IMR-90 (cell line): ENCODE measurements at regions not wholly inside any gene's neighbourhood (a gene's known extent, or its start where the extent isn't known, plus 50 kb on each side); places are given as distances from the start of the nearest gene placed in this dataset.

ENCODE experiments used
- ATAC-seq: fragments of 200-7000 bp; cut with Tn5 transposase; 2 replicates; pipeline ENCODE4 v1.9.1; 2020; ENCODE audit warnings: low read depth, mild to moderate bottlenecking, moderate library complexity
- BruUV-seq: library from RNA; stranded (reverse); fragments of 400-500 nt; replicated peaks from 2 replicates; lab custom pipeline; 2021; lab: Mats Ljungman, UMichigan
- CTCF ChIA-PET: fragments of 300-600 bp; formaldehyde crosslinking; extraction: SDS; loops from one replicate; lab custom pipeline; 2021; ENCODE audit warnings: antibody characterized with exemption; lab: Yijun Ruan, JAX
- POLR2A ChIA-PET: fragments of 300-600 bp; sonication (Branson Sonifier 250); formaldehyde crosslinking; loops from one replicate; lab custom pipeline; 2022; ENCODE audit warnings: antibody characterized with exemption; ENCODE audit not compliant: unreplicated experiment; lab: Charles Lee
- DNase-seq: peaks from one replicate; pipeline ENCODE4 v3.0.0; 2013
- H2AFZ ChIP-seq: replicated peaks from 2 replicates; pipeline ENCODE3; 2013; ENCODE audit warnings: low read length, mild to moderate bottlenecking; ENCODE audit not compliant: poor library complexity
- H2AK5ac ChIP-seq: 2 replicates; pipeline ENCODE4 v1.6.1; 2013; ENCODE audit warnings: low read depth, low read length, inconsistent platforms
- H2AK9ac ChIP-seq: replicated peaks from 2 replicates; pipeline ENCODE3; 2013; ENCODE audit warnings: mild to moderate bottlenecking, low read depth, low read length, moderate library complexity; ENCODE audit not compliant: poor library complexity
- H2BK120ac ChIP-seq: 2 replicates; pipeline ENCODE4 v1.6.1; 2013; ENCODE audit warnings: low read depth, low read length, inconsistent platforms
- H2BK15ac ChIP-seq: 3 replicates; pipeline ENCODE4 v1.6.1; 2013; ENCODE audit warnings: low read depth, low read length, inconsistent platforms
- H2BK20ac ChIP-seq: 2 replicates; pipeline ENCODE4 v1.6.1; 2013; ENCODE audit warnings: low read depth, mild to moderate bottlenecking, inconsistent platforms, low read length, moderate library complexity
- H2BK5ac ChIP-seq: 2 replicates; pipeline ENCODE4 v1.6.1; 2013; ENCODE audit warnings: mild to moderate bottlenecking, low read depth, low read length, inconsistent platforms; ENCODE audit not compliant: poor library complexity, severe bottlenecking
- H3K14ac ChIP-seq: replicated peaks from 2 replicates; pipeline ENCODE4 v1.6.1; 2013; ENCODE audit warnings: low read depth, low read length, inconsistent platforms
- H3K18ac ChIP-seq: 2 replicates; pipeline ENCODE4 v1.6.1; 2013; ENCODE audit warnings: low read depth, low read length, control low read depth
- H3K23ac ChIP-seq: 2 replicates; pipeline ENCODE4 v1.6.1; 2013; ENCODE audit warnings: low read depth, low read length, inconsistent platforms
- H3K27ac ChIP-seq: 2 replicates; pipeline ENCODE4 v1.5.1; 2013; ENCODE audit warnings: mild to moderate bottlenecking, control low read depth, low read length; ENCODE audit not compliant: insufficient read depth
- H3K27me3 ChIP-seq: 2 replicates; pipeline ENCODE4 v1.6.1; 2013; ENCODE audit warnings: low read length; ENCODE audit not compliant: control insufficient read depth, insufficient read depth
- H3K36me3 ChIP-seq: 2 replicates; pipeline ENCODE4 v1.6.1; 2013; ENCODE audit warnings: low read length, mixed read lengths; ENCODE audit not compliant: control insufficient read depth, insufficient read depth
- H3K4ac ChIP-seq: 2 replicates; pipeline ENCODE4 v1.6.1; 2013; ENCODE audit warnings: low read depth, low read length, inconsistent platforms
- H3K4me1 ChIP-seq: 2 replicates; pipeline ENCODE4 v1.6.1; 2013; ENCODE audit warnings: low read length, mixed read lengths; ENCODE audit not compliant: control insufficient read depth, insufficient read depth
- H3K4me2 ChIP-seq: 2 replicates; pipeline ENCODE4 v1.6.1; 2013; ENCODE audit warnings: low read depth, mild to moderate bottlenecking, control low read depth, low read length, moderate library complexity
- H3K4me3 ChIP-seq: 2 replicates; pipeline ENCODE4 v1.5.1; 2013; ENCODE audit warnings: low read depth, mild to moderate bottlenecking, control low read depth, low read length, moderate library complexity; ENCODE audit not compliant: insufficient read depth
- H3K56ac ChIP-seq: 2 replicates; pipeline ENCODE4 v1.6.1; 2013; ENCODE audit warnings: low read length, inconsistent platforms; ENCODE audit not compliant: insufficient read depth; ENCODE audit errors: extremely low read depth
- H3K79me1 ChIP-seq, 2 experiments: 2 replicates each; pipeline ENCODE4 v1.6.1; 2013; ENCODE audit warnings: low read length in 2 of 2, inconsistent platforms in 1 of 2, low read depth in 1 of 2
- H3K9ac ChIP-seq: 2 replicates; pipeline ENCODE4 v1.6.1; 2013; ENCODE audit warnings: low read depth, low read length, control low read depth
- H3K9me1 ChIP-seq: 2 replicates; pipeline ENCODE4 v1.6.1; 2013; ENCODE audit warnings: low read length, inconsistent platforms; ENCODE audit not compliant: insufficient read depth
- H3K9me3 ChIP-seq: 2 replicates; pipeline ENCODE4 v1.6.1; 2013; ENCODE audit warnings: low read length; ENCODE audit not compliant: control insufficient read depth, insufficient read depth
- H4K20me1 ChIP-seq: 2 replicates; pipeline ENCODE4 v1.6.1; 2013; ENCODE audit warnings: low read length, inconsistent platforms; ENCODE audit not compliant: insufficient read depth
- H4K5ac ChIP-seq: 2 replicates; pipeline ENCODE4 v1.6.1; 2013; ENCODE audit warnings: mild to moderate bottlenecking, low read depth, low read length, control low read depth
- H4K8ac ChIP-seq, 2 experiments: 2 replicates each; pipeline ENCODE4 v1.6.1; 2013; ENCODE audit warnings: low read depth in 2 of 2, low read length in 2 of 2, control low read depth in 1 of 2, inconsistent platforms in 1 of 2
- H4K91ac ChIP-seq: 2 replicates; pipeline ENCODE4 v1.6.1; 2013; ENCODE audit warnings: low read depth, low read length, inconsistent platforms; ENCODE audit not compliant: insufficient read depth
- BHLHE40 ChIP-seq: fragments of 150-350 bp; IDR thresholded peaks from 2 replicates; pipeline ENCODE4 v1.6.1; 2016; ENCODE audit warnings: mild to moderate bottlenecking, low read depth, low read length
- CEBPB ChIP-seq: IDR thresholded peaks from 2 replicates; pipeline ENCODE4 v1.6.1; 2012; ENCODE audit warnings: low read depth, low read length, improper control_type of control experiment
- CHD1 ChIP-seq: IDR thresholded peaks from 2 replicates; pipeline ENCODE4 v1.6.1; 2012; ENCODE audit warnings: low read depth, low read length, improper control_type of control experiment
- CTCF ChIP-seq: conservative IDR thresholded peaks from 2 replicates; pipeline ENCODE4 v1.5.1; 2012; ENCODE audit warnings: mild to moderate bottlenecking, low read depth, low read length, improper control_type of control experiment
- ELK1 ChIP-seq: fragments of 150-350 bp; IDR thresholded peaks from 2 replicates; pipeline ENCODE4 v1.6.1; 2016; ENCODE audit warnings: low read depth, mild to moderate bottlenecking, low read length, moderate library complexity, borderline replicate concordance
- FOS ChIP-seq: fragments of 150-350 bp; IDR thresholded peaks from 2 replicates; pipeline ENCODE4 v1.6.1; 2016; ENCODE audit warnings: low read depth, low read length
- MAFK ChIP-seq: IDR thresholded peaks from 2 replicates; pipeline ENCODE4 v1.6.1; 2012; ENCODE audit warnings: low read depth, low read length, improper control_type of control experiment
- MAZ ChIP-seq: IDR thresholded peaks from 2 replicates; pipeline ENCODE4 v1.6.1; 2012; ENCODE audit warnings: low read depth, mild to moderate bottlenecking, low read length, improper control_type of control experiment, moderate library complexity, borderline replicate concordance
- MXI1 ChIP-seq: IDR thresholded peaks from 2 replicates; pipeline ENCODE4 v1.6.1; 2012; ENCODE audit warnings: low read depth, mild to moderate bottlenecking, low read length, moderate library complexity, borderline replicate concordance
- NFE2L2 ChIP-seq: fragments of 150-350 bp; IDR thresholded peaks from 2 replicates; pipeline ENCODE4 v1.6.1; 2016; ENCODE audit warnings: low read depth, mild to moderate bottlenecking, low read length
- POLR2A ChIP-seq: IDR thresholded peaks from 2 replicates; pipeline ENCODE4 v1.6.1; 2012; ENCODE audit warnings: mild to moderate bottlenecking, low read depth, low read length
- RAD21 ChIP-seq: IDR thresholded peaks from 2 replicates; pipeline ENCODE4 v1.6.1; 2012; ENCODE audit warnings: low read length, improper control_type of control experiment
- RCOR1 ChIP-seq: IDR thresholded peaks from 2 replicates; pipeline ENCODE4 v1.6.1; 2012; ENCODE audit warnings: mild to moderate bottlenecking, low read length, improper control_type of control experiment; ENCODE audit not compliant: insufficient replicate concordance
- RFX5 ChIP-seq: IDR thresholded peaks from 2 replicates; pipeline ENCODE4 v1.8.0; 2012; ENCODE audit warnings: low read depth, mild to moderate bottlenecking, low read length, moderate library complexity
- SMC3 ChIP-seq: fragments of 150-350 bp; IDR thresholded peaks from 2 replicates; pipeline ENCODE4 v1.6.1; 2016; ENCODE audit warnings: low read depth, mild to moderate bottlenecking, antibody characterized with exemption, low read length, moderate library complexity
- USF2 ChIP-seq: fragments of 150-350 bp; IDR thresholded peaks from 2 replicates; pipeline ENCODE4 v1.6.1; 2017; ENCODE audit warnings: mild to moderate bottlenecking, antibody characterized with exemption, low read length, low read depth
- dilution Hi-C: fragments of 300-500 bp; cut with HindIII; formaldehyde crosslinking; loops from one replicate; pipeline ENCODE4 v1.14.3; 2018; ENCODE audit warnings: low sequenced_read_pairs; ENCODE audit not compliant: unreplicated experiment
- in situ Hi-C: fragments of 300-500 bp; cut with MboI; formaldehyde crosslinking; loops from 3 replicates; pipeline ENCODE4 v1.14.3; 2019; ENCODE audit warnings: low sequenced_read_pairs, inconsistent platforms, mixed read lengths
- intact Hi-C: fragments of 100-400 bp; cut with micrococcal nuclease; formaldehyde crosslinking; loops from 2 replicates; pipeline ENCODE4 v1.10.0; 2022

GRCh38 chr5:101062902-101063301 lies 159.8 kb upstream of the ST8SIA4 start:
- no peaks in the 10 kb centered on the region for H3K9me3 ChIP-seq
- H3K56ac ChIP-seq = no peak overlapping the region
- no peak overlapping the region for H3K4me3 ChIP-seq
- TF ChIP-seq FOS = no peak
- no peak for TF ChIP-seq MXI1
- no peak for TF ChIP-seq SMC3
- TF ChIP-seq ELK1 = no peak
- TF ChIP-seq CEBPB = no peak
- TF ChIP-seq CHD1 = no peak
- TF ChIP-seq MAZ = no peak
- TF ChIP-seq NFE2L2 = no peak
- no peak for TF ChIP-seq MAFK
- no peak for TF ChIP-seq RCOR1
- TF ChIP-seq RFX5 = no peak
- TF ChIP-seq CTCF = no peak
- TF ChIP-seq RAD21 = no peak
- no peak for TF ChIP-seq BHLHE40
- TF ChIP-seq POLR2A = no peak
- no peak for TF ChIP-seq USF2
- BruUV-seq = no TSS peak
- no peak overlapping the region for H2BK20ac ChIP-seq
- H3K9me1 ChIP-seq = no peaks in the 10 kb centered on the region
- H3K27me3 ChIP-seq = no peaks in the 10 kb centered on the region
- H3K23ac ChIP-seq = no peak overlapping the region
- no peak overlapping the region for H2BK120ac ChIP-seq
- H3K9ac ChIP-seq = no peak overlapping the region
- no peak overlapping the region for H2AK5ac ChIP-seq
- no peaks in the 10 kb centered on the region for H3K79me1 ChIP-seq
- dilution Hi-C loops = no loop called here
- H2AFZ ChIP-seq = no peak overlapping the region
- no peak overlapping the region for H3K4ac ChIP-seq
- H2AK9ac ChIP-seq = no peak overlapping the region
- H4K5ac ChIP-seq = no peak overlapping the region
- H3K14ac ChIP-seq = no peak overlapping the region
- CTCF ChIA-PET = no interaction called here
- H3K36me3 ChIP-seq = no peaks in the 10 kb centered on the region
- in situ Hi-C loops = no loop called here
- no peak overlapping the region for H4K91ac ChIP-seq
- H3K18ac ChIP-seq = no peak overlapping the region
- H3K27ac ChIP-seq = no peak overlapping the region
- H4K20me1 ChIP-seq = no peaks in the 10 kb centered on the region
- no peak overlapping the region for H2BK5ac ChIP-seq
- no peaks in the 10 kb centered on the region for H3K4me1 ChIP-seq
- H2BK15ac ChIP-seq = no peak overlapping the region
- no peak overlapping the region for H4K8ac ChIP-seq
- intact Hi-C loops = no loop called here
- POLR2A ChIA-PET = interaction anchor here (0.6 kb wide), 1 partner anchor 332 kb away, joined by 3 read pairs; no protein-coding TSS in a partner anchor
- H3K4me2 ChIP-seq = no peak overlapping the region
- ATAC-seq (no peak), DNase-seq (no peak)
